ENCODE measurements at regions not wholly inside any gene's neighbourhood (a gene's known extent, or its start where the extent isn't known, plus 50 kb on each side); places are given as distances from the start of the nearest gene placed in this dataset.

- H4K20me1 ChIP-seq (ENCODE audit: insufficient read depth), result no peaks in the 10 kb centered on the region
- POLR2A ChIA-PET (ENCODE audit: unreplicated experiment), result no interaction called here
- TF ChIP-seq EZH2 (IDR thresholded peaks at IDR 0.05; ENCODE audit: low read depth), result no peak
- no peak for TF ChIP-seq CTCF (conservative IDR thresholded peaks at IDR 0.05)
- no peak for DNase-seq
- H3F3A ChIP-seq (ENCODE audit: insufficient read depth, low read depth), result no peaks in the 10 kb centered on the region
- H3K4me3 ChIP-seq, result no peak overlapping the region
- H3K27ac ChIP-seq, result no peak overlapping the region
- CTCF ChIA-PET, result no interaction called here
- intact Hi-C loops (cut with micrococcal nuclease; ENCODE audit: unreplicated experiment), result loop anchor here (1.0 kb wide), 1 partner anchor 10 kb away; no protein-coding TSS in a partner anchor
- H3K4me2 ChIP-seq, result no peak overlapping the region
- no TSS peak for BruUV-seq (replicated peaks)
- no peaks in the 10 kb centered on the region for H3K9me3 ChIP-seq (ENCODE audit: insufficient read depth, low read depth)
- no peaks in the 10 kb centered on the region for H3K27me3 ChIP-seq (ENCODE audit: insufficient read depth, low read depth)
- no peak overlapping the region for H2AFZ ChIP-seq
- H3K4me1 ChIP-seq (replicated peaks; ENCODE audit: insufficient read depth), result no peaks in the 10 kb centered on the region
- H3K9me2 ChIP-seq (ENCODE audit: insufficient read depth), result no peaks in the 10 kb centered on the region
- no peaks in the 10 kb centered on the region for H3K79me2 ChIP-seq (ENCODE audit: low read depth)
- no peaks in the 10 kb centered on the region for H3K36me3 ChIP-seq (ENCODE audit: low read depth)
Observed at GRCh38 chr2:147681093-147681492, 163.7 kb upstream of the ACVR2A start.

GRCh38 chr2:147679955-147680531 is 164.8 kb upstream of the ACVR2A start:
- no peak for DNase-seq
- ChIA-PET POLR2A (ENCODE audit: unreplicated experiment) (no interaction called here), CTCF (no interaction called here)
- Histone ChIP-seq H3K4me3 (no peak overlapping the region), H3K27ac (no peak overlapping the region), H3K27me3 (ENCODE audit: insufficient read depth, low read depth) (no peaks in the 10 kb centered on the region), H3F3A (ENCODE audit: insufficient read depth, low read depth) (no peaks in the 10 kb centered on the region), H3K79me2 (ENCODE audit: low read depth) (no peaks in the 10 kb centered on the region), H3K36me3 (ENCODE audit: low read depth) (no peaks in the 10 kb centered on the region), H3K9me3 (ENCODE audit: insufficient read depth, low read depth) (no peaks in the 10 kb centered on the region), H3K4me2 (no peak overlapping the region), H4K20me1 (ENCODE audit: insufficient read depth) (no peaks in the 10 kb centered on the region), H3K4me1 (replicated peaks; ENCODE audit: insufficient read depth) (no peaks in the 10 kb centered on the region), H3K9me2 (ENCODE audit: insufficient read depth) (no peaks in the 10 kb centered on the region), H2AFZ (no peak overlapping the region)
- TF ChIP-seq CTCF (conservative IDR thresholded peaks at IDR 0.05) (no peak), EZH2 (IDR thresholded peaks at IDR 0.05; ENCODE audit: low read depth) (no peak)
- intact Hi-C loops (cut with micrococcal nuclease; ENCODE audit: unreplicated experiment), result no loop called here
- BruUV-seq (replicated peaks), result no TSS peak

DNA sequence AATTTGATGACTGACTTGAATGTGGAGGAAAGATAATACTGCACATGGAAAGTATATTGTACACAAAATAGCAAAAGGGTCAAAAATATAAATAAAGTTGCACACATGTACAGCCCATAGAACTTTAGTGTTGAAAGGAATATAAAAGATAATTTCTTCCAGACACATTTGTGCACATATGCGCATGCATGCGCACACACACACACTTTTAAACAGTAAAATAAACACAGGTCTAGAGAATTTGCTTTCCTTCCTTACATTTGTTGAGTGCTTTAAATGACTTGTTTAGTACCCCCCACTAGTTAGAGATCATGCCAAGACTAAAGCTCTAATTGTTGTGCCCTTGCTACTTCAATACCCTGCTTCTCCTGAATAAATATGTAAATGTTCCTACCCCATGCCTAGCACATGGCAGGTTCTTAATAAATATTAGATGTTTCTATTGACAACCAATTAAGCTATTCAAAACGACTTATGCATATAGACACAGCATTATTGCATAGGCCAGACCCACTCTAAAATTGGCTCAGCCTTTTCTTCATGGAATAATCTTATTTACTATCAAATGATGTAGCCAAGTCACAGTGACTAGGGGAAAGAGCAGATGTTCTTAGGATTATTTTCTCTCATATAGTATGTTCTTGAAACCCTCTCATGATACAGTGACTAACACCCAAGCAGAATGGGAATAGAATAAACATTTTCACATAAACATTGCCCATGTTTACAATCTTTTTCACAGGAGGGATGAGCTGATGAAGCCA is 165.5 kb upstream of the ACVR2A start:
- no peaks in the 10 kb centered on the region for H4K20me1 ChIP-seq (ENCODE audit: insufficient read depth)
- H3K4me2 ChIP-seq, result no peak overlapping the region
- intact Hi-C loops (cut with micrococcal nuclease; ENCODE audit: unreplicated experiment), result no loop called here
- ChIA-PET CTCF (no interaction called here), POLR2A (ENCODE audit: unreplicated experiment) (no interaction called here)
- H3K36me3 ChIP-seq (ENCODE audit: low read depth), result no peaks in the 10 kb centered on the region
- no peaks in the 10 kb centered on the region for H3F3A ChIP-seq (ENCODE audit: insufficient read depth, low read depth)
- no TSS peak for BruUV-seq (replicated peaks)
- no peak overlapping the region for H2AFZ ChIP-seq
- no peak overlapping the region for H3K4me3 ChIP-seq
- no peaks in the 10 kb centered on the region for H3K9me3 ChIP-seq (ENCODE audit: insufficient read depth, low read depth)
- H3K27ac ChIP-seq, result no peak overlapping the region
- H3K79me2 ChIP-seq (ENCODE audit: low read depth), result no peaks in the 10 kb centered on the region
- no peaks in the 10 kb centered on the region for H3K4me1 ChIP-seq (replicated peaks; ENCODE audit: insufficient read depth)
- TF ChIP-seq EZH2 (IDR thresholded peaks at IDR 0.05; ENCODE audit: low read depth) (no peak), CTCF (conservative IDR thresholded peaks at IDR 0.05) (no peak)
- H3K27me3 ChIP-seq (ENCODE audit: insufficient read depth, low read depth), result no peaks in the 10 kb centered on the region
- no peaks in the 10 kb centered on the region for H3K9me2 ChIP-seq (ENCODE audit: insufficient read depth)
- no peak for DNase-seq
